ENCODE measurements at regions not wholly inside any gene's neighbourhood (a gene's known extent, or its start where the extent isn't known, plus 50 kb on each side); places are given as distances from the start of the nearest gene placed in this dataset.
A peak's percentile ranks its signal among the peaks of the same experiment; 100 is the strongest.

DNA sequence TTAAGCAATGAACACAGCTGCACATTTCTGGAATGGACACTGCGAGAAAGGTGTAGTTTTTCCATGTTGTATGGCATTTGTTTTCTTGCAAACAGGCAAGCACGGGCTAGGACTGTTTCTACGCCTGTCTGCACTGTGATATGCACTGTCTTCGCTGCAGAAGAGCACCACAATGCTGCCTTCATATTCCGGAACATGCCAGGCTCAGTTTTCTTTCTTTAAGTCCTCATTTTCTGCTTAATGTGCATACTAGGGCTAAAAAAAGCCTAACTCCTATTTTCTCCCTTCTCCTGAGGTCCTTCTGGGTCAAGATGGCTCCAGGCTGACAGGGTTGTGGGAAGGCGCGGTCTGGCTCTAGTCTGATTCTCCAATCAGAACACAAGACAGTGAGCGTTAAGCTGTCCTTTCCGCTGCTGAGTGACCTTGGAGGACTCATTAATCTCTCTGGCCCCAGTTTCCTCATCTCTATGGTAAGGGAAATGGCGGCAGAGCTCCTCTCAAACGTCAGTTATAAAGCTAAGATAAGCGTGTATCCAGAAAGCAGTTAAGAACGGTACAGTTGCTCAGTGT lies 379.9 kb downstream of the C6orf118 start:
- no peaks in the 10 kb centered on the region for H3K27me3 ChIP-seq (replicated peaks; ENCODE audit: control insufficient read depth, insufficient read depth, low read length)
- no peak for DNase-seq (ENCODE audit: extremely low read depth, insufficient read length)
- TF ChIP-seq, protein P1, sequence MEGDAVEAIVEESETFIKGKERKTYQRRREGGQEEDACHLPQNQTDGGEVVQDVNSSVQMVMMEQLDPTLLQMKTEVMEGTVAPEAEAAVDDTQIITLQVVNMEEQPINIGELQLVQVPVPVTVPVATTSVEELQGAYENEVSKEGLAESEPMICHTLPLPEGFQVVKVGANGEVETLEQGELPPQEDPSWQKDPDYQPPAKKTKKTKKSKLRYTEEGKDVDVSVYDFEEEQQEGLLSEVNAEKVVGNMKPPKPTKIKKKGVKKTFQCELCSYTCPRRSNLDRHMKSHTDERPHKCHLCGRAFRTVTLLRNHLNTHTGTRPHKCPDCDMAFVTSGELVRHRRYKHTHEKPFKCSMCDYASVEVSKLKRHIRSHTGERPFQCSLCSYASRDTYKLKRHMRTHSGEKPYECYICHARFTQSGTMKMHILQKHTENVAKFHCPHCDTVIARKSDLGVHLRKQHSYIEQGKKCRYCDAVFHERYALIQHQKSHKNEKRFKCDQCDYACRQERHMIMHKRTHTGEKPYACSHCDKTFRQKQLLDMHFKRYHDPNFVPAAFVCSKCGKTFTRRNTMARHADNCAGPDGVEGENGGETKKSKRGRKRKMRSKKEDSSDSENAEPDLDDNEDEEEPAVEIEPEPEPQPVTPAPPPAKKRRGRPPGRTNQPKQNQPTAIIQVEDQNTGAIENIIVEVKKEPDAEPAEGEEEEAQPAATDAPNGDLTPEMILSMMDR (IDR thresholded peaks at IDR 0.05; ENCODE audit: insufficient read depth, low read length, poor library complexity, severe bottlenecking): no peak
- H3K36me3 ChIP-seq (ENCODE audit: control insufficient read depth, insufficient read depth, low read length): no peaks in the 10 kb centered on the region
- H3K4me3 ChIP-seq (replicated peaks; ENCODE audit: low read depth, low read length): no peak overlapping the region

DNA sequence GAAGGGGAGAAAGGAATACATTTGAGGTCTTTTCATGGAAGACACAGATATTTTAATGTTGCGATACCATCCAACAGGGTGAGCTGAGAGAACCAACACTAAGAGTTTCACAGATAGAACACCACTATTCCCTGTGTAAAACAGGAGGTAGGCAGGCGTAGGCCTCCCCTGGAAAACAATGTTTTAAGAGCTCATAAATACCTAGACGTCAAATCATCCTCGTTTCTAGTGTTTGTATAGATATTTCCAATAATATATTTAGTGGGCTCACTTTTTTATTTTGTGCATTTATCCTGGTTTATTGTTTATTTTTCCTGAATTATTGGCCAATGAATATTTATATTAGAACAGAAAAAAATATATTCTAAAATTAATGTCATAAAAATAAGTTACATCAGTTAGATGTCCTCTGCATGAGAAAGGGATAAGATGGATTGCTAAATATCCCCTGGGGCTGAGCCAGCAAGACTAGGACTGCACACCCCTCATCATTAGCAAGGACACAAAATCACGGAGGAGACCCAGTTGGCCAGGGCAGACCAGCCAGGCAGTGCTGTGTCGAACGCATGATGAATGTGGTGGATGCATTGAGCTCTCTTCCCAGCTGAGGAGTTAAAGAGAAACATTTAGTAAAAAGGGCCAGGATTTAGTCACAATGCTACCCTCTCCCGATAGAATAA lies 380.5 kb downstream of the C6orf118 start:
- H3K27me3 ChIP-seq (replicated peaks; ENCODE audit: control insufficient read depth, insufficient read depth, low read length): no peaks in the 10 kb centered on the region
- TF ChIP-seq, protein P1 (IDR thresholded peaks at IDR 0.05; ENCODE audit: insufficient read depth, low read length, poor library complexity, severe bottlenecking): no peak
- no peak for DNase-seq (ENCODE audit: extremely low read depth, insufficient read length)
- H3K4me3 ChIP-seq (replicated peaks; ENCODE audit: low read depth, low read length): no peak overlapping the region
- no peaks in the 10 kb centered on the region for H3K36me3 ChIP-seq (ENCODE audit: control insufficient read depth, insufficient read depth, low read length)

DNA sequence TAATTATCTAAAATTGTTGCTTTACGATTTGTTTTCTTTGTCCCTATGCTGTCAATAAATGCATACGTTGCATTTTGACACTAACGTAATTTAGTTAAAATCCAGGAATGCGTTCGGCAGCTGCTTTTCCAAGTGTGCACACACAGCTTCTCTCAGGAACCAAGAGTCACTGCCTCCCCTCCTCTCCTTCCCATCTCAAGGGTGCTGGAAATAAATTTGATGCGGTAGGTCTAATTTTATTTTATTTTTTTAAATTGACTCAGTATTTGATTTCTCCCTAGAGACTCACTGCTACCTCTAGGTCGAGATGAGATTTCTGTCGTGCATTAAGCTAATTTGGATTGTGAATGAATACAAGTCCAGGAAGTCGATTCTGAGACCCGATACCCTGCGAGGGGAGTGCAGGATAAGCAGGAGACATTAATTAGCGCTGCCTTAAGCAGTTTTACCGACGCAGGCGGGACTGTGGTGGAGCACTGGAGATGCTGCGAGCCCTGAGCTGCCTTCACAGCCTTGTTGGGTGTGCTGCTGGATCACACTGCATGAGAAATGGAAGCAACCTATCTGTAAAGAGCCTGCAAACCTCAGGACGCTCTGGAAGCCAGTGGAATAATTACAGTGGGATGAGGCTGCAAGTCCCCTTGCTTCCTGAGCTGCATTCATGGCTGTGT lies 381.2 kb downstream of the C6orf118 start:
- no peaks in the 10 kb centered on the region for H3K36me3 ChIP-seq (ENCODE audit: control insufficient read depth, insufficient read depth, low read length)
- H3K4me3 ChIP-seq (replicated peaks; ENCODE audit: low read depth, low read length): no peak overlapping the region
- no peaks in the 10 kb centered on the region for H3K27me3 ChIP-seq (replicated peaks; ENCODE audit: control insufficient read depth, insufficient read depth, low read length)
- DNase-seq (ENCODE audit: extremely low read depth, insufficient read length): no peak
- TF ChIP-seq, protein P1 (IDR thresholded peaks at IDR 0.05; ENCODE audit: insufficient read depth, low read length, poor library complexity, severe bottlenecking): no peak

DNA sequence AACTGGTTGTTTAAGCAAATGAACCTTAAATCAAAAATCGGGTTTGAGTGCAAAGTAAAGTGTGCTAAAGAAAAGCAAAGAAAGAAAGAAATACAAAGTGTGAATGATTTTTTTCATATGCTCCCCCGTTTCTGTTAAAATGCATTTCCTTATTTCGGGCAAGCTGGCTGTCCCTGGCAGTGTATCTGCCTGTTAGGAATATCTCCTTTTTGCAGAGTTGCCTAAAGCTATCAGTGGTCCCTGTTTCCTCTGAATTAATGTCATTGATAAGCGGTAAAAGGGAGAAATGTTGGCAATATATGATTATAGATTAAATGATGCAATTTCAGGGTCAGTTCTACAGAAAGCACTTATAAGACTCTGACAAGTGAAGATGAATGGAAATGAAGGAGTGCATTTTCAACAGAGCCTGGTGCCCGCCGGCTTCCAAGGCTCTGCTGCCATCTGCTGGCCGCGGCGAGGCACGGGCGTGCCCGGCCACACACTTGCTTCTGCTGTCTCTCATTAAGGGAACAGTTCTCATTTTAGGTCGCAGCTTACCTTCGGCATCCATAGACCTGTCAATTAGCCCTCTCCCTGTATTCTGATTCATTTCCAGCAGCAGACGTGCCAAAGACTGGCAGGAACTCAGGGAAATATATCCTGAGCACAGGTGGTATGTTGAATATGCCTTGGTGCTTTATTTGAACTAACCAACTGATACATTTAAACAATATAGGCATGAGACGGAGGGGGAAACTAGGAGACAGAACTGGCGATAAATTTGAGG lies 381.9 kb downstream of the C6orf118 start:
- H3K27me3 ChIP-seq (replicated peaks; ENCODE audit: control insufficient read depth, insufficient read depth, low read length): no peaks in the 10 kb centered on the region
- H3K36me3 ChIP-seq (ENCODE audit: control insufficient read depth, insufficient read depth, low read length): no peaks in the 10 kb centered on the region
- no peak overlapping the region for H3K4me3 ChIP-seq (replicated peaks; ENCODE audit: low read depth, low read length)
- peak; percentile 56 for DNase-seq (ENCODE audit: extremely low read depth, insufficient read length)
- TF ChIP-seq, protein P1 (IDR thresholded peaks at IDR 0.05; ENCODE audit: insufficient read depth, low read length, poor library complexity, severe bottlenecking): peak; percentile 99

DNA sequence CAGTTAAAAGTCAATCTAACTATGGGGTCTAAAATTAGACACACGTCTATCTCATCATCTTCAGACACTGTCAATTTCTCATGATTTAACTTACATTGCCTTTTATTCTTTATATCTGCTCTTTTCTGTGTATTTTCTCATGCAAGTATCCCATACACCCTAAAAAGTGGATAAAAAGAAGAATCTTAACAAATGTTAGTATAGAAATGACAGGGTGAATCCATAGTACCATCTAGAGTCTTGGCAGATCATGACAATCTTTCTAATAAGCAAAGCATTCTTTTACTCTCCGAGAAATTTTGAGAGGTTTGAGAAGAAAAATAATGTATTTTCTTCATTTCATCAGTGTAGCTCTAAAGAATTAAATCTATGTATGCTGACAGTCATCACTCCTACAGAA lies 382.7 kb downstream of the C6orf118 start:
- TF ChIP-seq, protein P1 (IDR thresholded peaks at IDR 0.05; ENCODE audit: insufficient read depth, low read length, poor library complexity, severe bottlenecking): peak; percentile 10
- no peak overlapping the region for H3K4me3 ChIP-seq (replicated peaks; ENCODE audit: low read depth, low read length)
- no peaks in the 10 kb centered on the region for H3K27me3 ChIP-seq (replicated peaks; ENCODE audit: control insufficient read depth, insufficient read depth, low read length)
- no peaks in the 10 kb centered on the region for H3K36me3 ChIP-seq (ENCODE audit: control insufficient read depth, insufficient read depth, low read length)
- no peak for DNase-seq (ENCODE audit: extremely low read depth, insufficient read length)

Data from GM06990 (cell line).